Panc1 (cell line): ENCODE measurements at regions not wholly inside any gene's neighbourhood (a gene's known extent, or its start where the extent isn't known, plus 50 kb on each side); places are given as distances from the start of the nearest gene placed in this dataset.
A peak's percentile ranks its signal among the peaks of the same experiment; 100 is the strongest.

Experiments
- ATAC-seq: fragments of 200-7000 bp; cut with Tn5 transposase; 2 replicates; pipeline ENCODE4 v1.9.1; 2020; ENCODE audit warnings: mild to moderate bottlenecking, moderate library complexity
- BruUV-seq: library from RNA; stranded (reverse); fragments of 400-500 nt; replicated peaks from 2 replicates; lab custom pipeline; 2021; lab: Mats Ljungman, UMichigan
- CTCF ChIA-PET: fragments of 300-600 bp; sonication (Branson Sonifier 250); formaldehyde crosslinking; loops from one replicate; lab custom pipeline; 2022; ENCODE audit warnings: antibody characterized with exemption; lab: Charles Lee
- POLR2A ChIA-PET: fragments of 300-600 bp; sonication (Branson Sonifier 250); formaldehyde crosslinking; loops from one replicate; lab custom pipeline; 2022; ENCODE audit warnings: antibody characterized with exemption; lab: Charles Lee
- DNase-seq: peaks from one replicate; pipeline ENCODE4 v3.0.0-alpha.2; 2010; ENCODE audit warnings: low read depth, low spot score
- H3K27ac ChIP-seq: 2 replicates; pipeline ENCODE4 v1.5.1; 2011; ENCODE audit warnings: mild to moderate bottlenecking, low read length, inconsistent platforms
- H3K27me3 ChIP-seq: fragments of 200-500 bp; sonication (Bioruptor generic); 2 replicates; pipeline ENCODE4 v1.6.0; 2014; ENCODE audit warnings: low read length, inconsistent platforms; ENCODE audit not compliant: control insufficient read depth, insufficient read depth
- H3K36me3 ChIP-seq: fragments of 200-500 bp; sonication (Bioruptor generic); 2 replicates; pipeline ENCODE4 v1.5.1; 2014; ENCODE audit warnings: inconsistent platforms, mild to moderate bottlenecking, low read length, moderate library complexity; ENCODE audit not compliant: control insufficient read depth, insufficient read depth
- H3K4me1 ChIP-seq: 2 replicates; pipeline ENCODE4 v1.5.1; 2011; ENCODE audit warnings: inconsistent platforms, mild to moderate bottlenecking, low read length, moderate library complexity; ENCODE audit not compliant: control insufficient read depth, insufficient read depth
- H3K4me3 ChIP-seq, 2 experiments: 2 replicates each; pipeline ENCODE4 v1.5.1; 2011 to 2012; ENCODE audit warnings: low read depth in 2 of 2, low read length in 2 of 2, mild to moderate bottlenecking in 2 of 2, inconsistent platforms in 1 of 2, moderate library complexity in 1 of 2
- H3K9me3 ChIP-seq: fragments of 200-500 bp; sonication (Bioruptor generic); 2 replicates; pipeline ENCODE4 v1.5.1; 2014; ENCODE audit warnings: low read depth, mild to moderate bottlenecking, inconsistent platforms, low read length, moderate library complexity; ENCODE audit not compliant: control insufficient read depth, insufficient read depth
- POLR2AphosphoS5 ChIP-seq: IDR thresholded peaks from 2 replicates; pipeline ENCODE4 v1.6.1; 2012; ENCODE audit warnings: mild to moderate bottlenecking, low read depth, low read length, moderate library complexity
- SIN3A ChIP-seq: IDR thresholded peaks from 2 replicates; pipeline ENCODE4 v1.6.1; 2012; ENCODE audit warnings: low read depth, mild to moderate bottlenecking, low read length, moderate library complexity, borderline replicate concordance; ENCODE audit not compliant: insufficient read depth
- TCF7L2 ChIP-seq: IDR thresholded peaks from 2 replicates; pipeline ENCODE4 v1.6.1; 2011; ENCODE audit warnings: mild to moderate bottlenecking, low read depth, low read length, inconsistent platforms
- in situ Hi-C: cut with HindIII; loops from 2 replicates; pipeline ENCODE4 v1.10.0; 2016; ENCODE audit warnings: low sequenced_read_pairs, low pct_unique_long_range_greater_than_20kb
- intact Hi-C: fragments of 100-400 bp; cut with micrococcal nuclease; formaldehyde crosslinking; loops from one replicate; pipeline ENCODE4 v1.10.0; 2022; ENCODE audit not compliant: unreplicated experiment
- TF ChIP-seq, protein P1 (sequence below), 2 experiments: IDR thresholded peaks; 2 replicates each; pipeline ENCODE4 v1.6.1; 2011 to 2012; ENCODE audit warnings: low read depth in 2 of 2, control low read depth in 1 of 2, low read length in 1 of 2, mild to moderate bottlenecking in 1 of 2, moderate library complexity in 1 of 2; ENCODE audit not compliant: insufficient read depth in 1 of 2
- TF ChIP-seq, protein P2 (sequence below): fragments of 450-650 bp; IDR thresholded peaks from 2 replicates; pipeline ENCODE4 v1.5.1; 2017; ENCODE audit warnings: mild to moderate bottlenecking

DNA sequence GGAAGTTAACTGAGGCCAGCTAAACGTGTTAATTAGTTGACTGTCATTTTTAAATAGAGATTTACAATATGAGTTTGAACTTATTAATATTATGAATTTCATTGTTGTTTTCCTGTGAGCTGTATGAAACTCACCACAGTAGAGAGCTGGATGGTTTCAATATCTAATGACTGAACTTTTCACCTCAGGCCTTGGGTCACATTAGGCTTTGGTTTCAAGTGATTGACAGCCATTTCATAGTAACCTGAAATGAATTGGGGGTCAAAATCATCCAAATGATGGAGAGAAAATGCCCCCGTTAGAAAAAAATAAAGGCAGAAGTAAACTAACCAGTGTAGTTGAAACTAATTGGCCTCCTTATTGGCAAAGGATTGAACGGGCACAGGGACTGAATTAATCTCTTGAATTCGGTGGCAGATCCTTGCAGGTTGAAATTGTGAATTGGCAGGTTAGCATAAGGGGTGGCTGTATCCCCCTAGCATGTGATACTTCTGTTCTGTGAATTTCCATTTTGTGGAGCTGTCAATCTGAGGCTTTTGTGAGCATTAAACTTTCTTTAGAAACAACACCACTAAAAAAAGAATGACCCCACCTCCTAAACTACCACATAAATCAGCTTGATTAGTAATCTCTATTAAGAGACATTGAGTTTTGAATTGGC is 155.1 kb upstream of the MMS22L start:
- H3K4me3 ChIP-seq = no peak overlapping the region
- H3K36me3 ChIP-seq = no peaks in the 10 kb centered on the region
- ChIA-PET CTCF (no interaction called here), POLR2A (no interaction called here)
- DNase-seq = no peak
- intact Hi-C loops (no loop called here), in situ Hi-C loops (no loop called here)
- H3K27ac ChIP-seq = no peak overlapping the region
- no peaks in the 10 kb centered on the region; the same call in 1 of the 2 replicates for H3K27me3 ChIP-seq
- H3K4me1 ChIP-seq = no peaks in the 10 kb centered on the region
- ATAC-seq = no peak
- BruUV-seq = no TSS peak
- H3K9me3 ChIP-seq = no peaks in the 10 kb centered on the region
- TF ChIP-seq POLR2AphosphoS5 = no peak
- TF ChIP-seq TCF7L2 = no peak
- no peak for TF ChIP-seq SIN3A
- TF ChIP-seq, protein P1, sequence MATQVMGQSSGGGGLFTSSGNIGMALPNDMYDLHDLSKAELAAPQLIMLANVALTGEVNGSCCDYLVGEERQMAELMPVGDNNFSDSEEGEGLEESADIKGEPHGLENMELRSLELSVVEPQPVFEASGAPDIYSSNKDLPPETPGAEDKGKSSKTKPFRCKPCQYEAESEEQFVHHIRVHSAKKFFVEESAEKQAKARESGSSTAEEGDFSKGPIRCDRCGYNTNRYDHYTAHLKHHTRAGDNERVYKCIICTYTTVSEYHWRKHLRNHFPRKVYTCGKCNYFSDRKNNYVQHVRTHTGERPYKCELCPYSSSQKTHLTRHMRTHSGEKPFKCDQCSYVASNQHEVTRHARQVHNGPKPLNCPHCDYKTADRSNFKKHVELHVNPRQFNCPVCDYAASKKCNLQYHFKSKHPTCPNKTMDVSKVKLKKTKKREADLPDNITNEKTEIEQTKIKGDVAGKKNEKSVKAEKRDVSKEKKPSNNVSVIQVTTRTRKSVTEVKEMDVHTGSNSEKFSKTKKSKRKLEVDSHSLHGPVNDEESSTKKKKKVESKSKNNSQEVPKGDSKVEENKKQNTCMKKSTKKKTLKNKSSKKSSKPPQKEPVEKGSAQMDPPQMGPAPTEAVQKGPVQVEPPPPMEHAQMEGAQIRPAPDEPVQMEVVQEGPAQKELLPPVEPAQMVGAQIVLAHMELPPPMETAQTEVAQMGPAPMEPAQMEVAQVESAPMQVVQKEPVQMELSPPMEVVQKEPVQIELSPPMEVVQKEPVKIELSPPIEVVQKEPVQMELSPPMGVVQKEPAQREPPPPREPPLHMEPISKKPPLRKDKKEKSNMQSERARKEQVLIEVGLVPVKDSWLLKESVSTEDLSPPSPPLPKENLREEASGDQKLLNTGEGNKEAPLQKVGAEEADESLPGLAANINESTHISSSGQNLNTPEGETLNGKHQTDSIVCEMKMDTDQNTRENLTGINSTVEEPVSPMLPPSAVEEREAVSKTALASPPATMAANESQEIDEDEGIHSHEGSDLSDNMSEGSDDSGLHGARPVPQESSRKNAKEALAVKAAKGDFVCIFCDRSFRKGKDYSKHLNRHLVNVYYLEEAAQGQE (IDR thresholded peaks at IDR 0.05; ENCODE audit: insufficient read depth in 1 of 2, low read depth in 2 of 2, low read length in 1 of 2) = no peak

DNA sequence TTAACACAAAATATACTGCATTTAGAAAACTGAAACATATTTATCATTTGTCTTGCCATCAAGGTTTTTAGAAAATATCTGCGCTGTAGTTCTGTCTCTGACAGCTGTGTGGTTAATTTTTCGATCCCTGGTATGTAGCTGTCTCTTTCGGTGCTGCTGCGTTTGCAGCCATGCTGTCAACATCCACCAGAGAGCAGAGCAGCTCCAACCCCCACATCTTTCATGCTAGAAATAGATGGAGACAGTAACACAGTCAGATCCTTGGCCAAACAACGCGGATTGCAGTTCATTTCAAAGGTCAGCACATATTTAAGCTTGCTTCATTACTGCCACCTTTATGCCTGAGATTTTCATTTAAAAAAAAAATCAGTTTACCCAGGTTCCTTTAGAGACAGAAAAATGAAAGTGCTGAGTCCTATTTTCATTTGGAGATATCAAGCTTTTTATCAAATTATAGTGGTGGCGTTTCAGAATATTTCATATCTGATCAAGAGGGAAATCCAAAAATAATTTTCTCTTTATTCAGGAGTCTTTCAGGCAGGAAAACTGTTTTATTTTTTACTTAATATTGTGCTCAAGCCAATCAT is 157.7 kb upstream of the MMS22L start:
- in situ Hi-C loops = no loop called here
- peak; percentile 12 for DNase-seq
- peak; percentile 91 for ATAC-seq

More for the DNA sequence above, 157.7 kb upstream of the MMS22L start:
- POLR2A ChIA-PET = no interaction called here
- Histone ChIP-seq H3K9me3 (no peaks in the 10 kb centered on the region), H3K27ac (no peak overlapping the region), H3K4me3 (no peak overlapping the region), H3K27me3 (no peaks in the 10 kb centered on the region), H3K36me3 (no peaks in the 10 kb centered on the region), H3K4me1 (no peaks in the 10 kb centered on the region)
- intact Hi-C loops = loop anchor here (5.0 kb wide), 1 partner anchor 1402 kb away; no protein-coding TSS in a partner anchor
- no TSS peak for BruUV-seq
- CTCF ChIA-PET = interaction anchor here (0.5 to 0.6 kb wide), 2 partner anchors 648 to 1677 kb away, joined by 3 read pairs; no protein-coding TSS in a partner anchor
- TF ChIP-seq SIN3A (no peak), TCF7L2 (no peak), POLR2AphosphoS5 (no peak)
- TF ChIP-seq, protein P2, sequence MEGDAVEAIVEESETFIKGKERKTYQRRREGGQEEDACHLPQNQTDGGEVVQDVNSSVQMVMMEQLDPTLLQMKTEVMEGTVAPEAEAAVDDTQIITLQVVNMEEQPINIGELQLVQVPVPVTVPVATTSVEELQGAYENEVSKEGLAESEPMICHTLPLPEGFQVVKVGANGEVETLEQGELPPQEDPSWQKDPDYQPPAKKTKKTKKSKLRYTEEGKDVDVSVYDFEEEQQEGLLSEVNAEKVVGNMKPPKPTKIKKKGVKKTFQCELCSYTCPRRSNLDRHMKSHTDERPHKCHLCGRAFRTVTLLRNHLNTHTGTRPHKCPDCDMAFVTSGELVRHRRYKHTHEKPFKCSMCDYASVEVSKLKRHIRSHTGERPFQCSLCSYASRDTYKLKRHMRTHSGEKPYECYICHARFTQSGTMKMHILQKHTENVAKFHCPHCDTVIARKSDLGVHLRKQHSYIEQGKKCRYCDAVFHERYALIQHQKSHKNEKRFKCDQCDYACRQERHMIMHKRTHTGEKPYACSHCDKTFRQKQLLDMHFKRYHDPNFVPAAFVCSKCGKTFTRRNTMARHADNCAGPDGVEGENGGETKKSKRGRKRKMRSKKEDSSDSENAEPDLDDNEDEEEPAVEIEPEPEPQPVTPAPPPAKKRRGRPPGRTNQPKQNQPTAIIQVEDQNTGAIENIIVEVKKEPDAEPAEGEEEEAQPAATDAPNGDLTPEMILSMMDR = peak; percentile 79
- TF ChIP-seq, protein P1 (IDR thresholded peaks at IDR 0.05; ENCODE audit: insufficient read depth in 1 of 2, low read depth in 2 of 2, low read length in 1 of 2) = no peak
